ENCODE measurements at regions not wholly inside any gene's neighbourhood (a gene's known extent, or its start where the extent isn't known, plus 50 kb on each side); places are given as distances from the start of the nearest gene placed in this dataset.

DNA sequence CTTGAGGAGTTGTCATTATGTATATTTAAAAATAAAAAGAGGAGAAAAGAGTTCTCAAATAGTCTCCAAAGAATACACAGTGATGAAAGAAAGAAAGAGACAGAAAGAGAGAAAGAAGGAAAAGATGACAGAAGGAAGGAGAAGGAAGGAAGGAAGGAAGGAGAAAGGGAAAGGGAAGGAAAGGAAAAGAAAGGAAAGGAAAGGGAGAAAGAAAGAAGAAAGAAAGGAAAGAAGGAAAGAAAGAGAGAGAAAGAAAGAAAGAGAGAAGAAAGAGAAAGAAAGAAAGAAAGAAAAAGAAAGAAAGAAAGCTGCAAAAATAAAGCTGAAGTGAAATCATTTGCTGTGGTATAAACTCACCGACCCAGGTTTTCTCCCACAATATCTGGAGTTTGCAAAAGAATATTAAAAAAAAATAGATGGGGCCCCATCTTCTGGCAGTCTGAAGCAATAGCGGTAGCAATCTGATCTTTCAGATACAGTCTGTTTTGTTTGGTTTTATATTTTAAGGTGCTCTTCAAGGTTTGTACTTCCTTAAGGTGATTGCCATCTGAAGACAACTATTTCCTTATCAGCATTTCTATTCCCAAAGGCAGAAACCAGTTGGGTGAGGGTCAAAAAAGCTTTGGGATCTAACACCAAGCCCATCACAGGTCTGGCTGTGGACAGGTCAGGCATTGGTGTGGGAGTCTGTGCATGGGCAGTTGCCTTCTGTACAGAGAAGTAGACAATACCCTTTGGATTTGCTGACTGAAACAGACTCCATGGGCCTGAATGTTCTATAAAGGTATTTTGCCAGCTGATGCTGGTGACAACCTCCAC lies 160.4 kb downstream of the CPEB2 start:
- TF ChIP-seq, protein P1, sequence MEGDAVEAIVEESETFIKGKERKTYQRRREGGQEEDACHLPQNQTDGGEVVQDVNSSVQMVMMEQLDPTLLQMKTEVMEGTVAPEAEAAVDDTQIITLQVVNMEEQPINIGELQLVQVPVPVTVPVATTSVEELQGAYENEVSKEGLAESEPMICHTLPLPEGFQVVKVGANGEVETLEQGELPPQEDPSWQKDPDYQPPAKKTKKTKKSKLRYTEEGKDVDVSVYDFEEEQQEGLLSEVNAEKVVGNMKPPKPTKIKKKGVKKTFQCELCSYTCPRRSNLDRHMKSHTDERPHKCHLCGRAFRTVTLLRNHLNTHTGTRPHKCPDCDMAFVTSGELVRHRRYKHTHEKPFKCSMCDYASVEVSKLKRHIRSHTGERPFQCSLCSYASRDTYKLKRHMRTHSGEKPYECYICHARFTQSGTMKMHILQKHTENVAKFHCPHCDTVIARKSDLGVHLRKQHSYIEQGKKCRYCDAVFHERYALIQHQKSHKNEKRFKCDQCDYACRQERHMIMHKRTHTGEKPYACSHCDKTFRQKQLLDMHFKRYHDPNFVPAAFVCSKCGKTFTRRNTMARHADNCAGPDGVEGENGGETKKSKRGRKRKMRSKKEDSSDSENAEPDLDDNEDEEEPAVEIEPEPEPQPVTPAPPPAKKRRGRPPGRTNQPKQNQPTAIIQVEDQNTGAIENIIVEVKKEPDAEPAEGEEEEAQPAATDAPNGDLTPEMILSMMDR (IDR thresholded peaks at IDR 0.05; ENCODE audit: poor library complexity, severe bottlenecking) = peak; percentile 44
- TF ChIP-seq TAF1 (IDR thresholded peaks at IDR 0.05; ENCODE audit: low read depth) = no peak

Measured in neural cell (in vitro differentiated cells).